ENCODE measurements at regions not wholly inside any gene's neighbourhood (a gene's known extent, or its start where the extent isn't known, plus 50 kb on each side); places are given as distances from the start of the nearest gene placed in this dataset.

DNA sequence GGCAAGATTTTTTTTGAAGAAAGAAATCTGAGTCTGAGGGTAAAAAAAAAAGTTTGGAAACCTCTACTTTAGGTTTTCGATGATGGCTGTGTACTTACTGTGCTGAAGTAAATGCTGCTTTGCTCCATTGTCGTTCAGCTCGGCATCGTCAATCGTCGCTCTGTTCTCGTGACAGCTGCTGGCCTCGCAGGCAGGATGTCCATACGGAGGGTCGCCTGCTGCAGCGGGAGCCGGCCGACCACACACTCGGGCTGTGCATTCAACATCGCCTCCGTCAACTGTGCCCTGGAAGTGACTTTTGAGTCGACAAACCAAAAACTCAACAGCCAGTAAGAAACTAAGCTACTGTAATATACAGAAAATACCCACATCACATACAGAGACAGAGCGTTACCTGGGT lies 53.1 kb upstream of the SMOC2 start:
- Histone ChIP-seq H3K27ac (no peak overlapping the region), H3K4me1 (no peaks in the 10 kb centered on the region), H3K36me3 (ENCODE audit: control insufficient read depth, insufficient read depth, low read length) (no peaks in the 10 kb centered on the region), H3K9ac (no peak overlapping the region), H2AFZ (no peak overlapping the region), H3K9me3 (ENCODE audit: control insufficient read depth, low read length) (no peaks in the 10 kb centered on the region), H3K27me3 (ENCODE audit: control insufficient read depth, insufficient read depth, low read length) (no peaks in the 10 kb centered on the region), H3K4me3 (ENCODE audit: low read depth, low read length) (no peak overlapping the region), H3K4me2 (ENCODE audit: low read length) (no peak overlapping the region), H3K79me2 (no peaks in the 10 kb centered on the region)
- TF ChIP-seq, protein P1, sequence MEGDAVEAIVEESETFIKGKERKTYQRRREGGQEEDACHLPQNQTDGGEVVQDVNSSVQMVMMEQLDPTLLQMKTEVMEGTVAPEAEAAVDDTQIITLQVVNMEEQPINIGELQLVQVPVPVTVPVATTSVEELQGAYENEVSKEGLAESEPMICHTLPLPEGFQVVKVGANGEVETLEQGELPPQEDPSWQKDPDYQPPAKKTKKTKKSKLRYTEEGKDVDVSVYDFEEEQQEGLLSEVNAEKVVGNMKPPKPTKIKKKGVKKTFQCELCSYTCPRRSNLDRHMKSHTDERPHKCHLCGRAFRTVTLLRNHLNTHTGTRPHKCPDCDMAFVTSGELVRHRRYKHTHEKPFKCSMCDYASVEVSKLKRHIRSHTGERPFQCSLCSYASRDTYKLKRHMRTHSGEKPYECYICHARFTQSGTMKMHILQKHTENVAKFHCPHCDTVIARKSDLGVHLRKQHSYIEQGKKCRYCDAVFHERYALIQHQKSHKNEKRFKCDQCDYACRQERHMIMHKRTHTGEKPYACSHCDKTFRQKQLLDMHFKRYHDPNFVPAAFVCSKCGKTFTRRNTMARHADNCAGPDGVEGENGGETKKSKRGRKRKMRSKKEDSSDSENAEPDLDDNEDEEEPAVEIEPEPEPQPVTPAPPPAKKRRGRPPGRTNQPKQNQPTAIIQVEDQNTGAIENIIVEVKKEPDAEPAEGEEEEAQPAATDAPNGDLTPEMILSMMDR (IDR thresholded peaks at IDR 0.05) = no peak

DNA sequence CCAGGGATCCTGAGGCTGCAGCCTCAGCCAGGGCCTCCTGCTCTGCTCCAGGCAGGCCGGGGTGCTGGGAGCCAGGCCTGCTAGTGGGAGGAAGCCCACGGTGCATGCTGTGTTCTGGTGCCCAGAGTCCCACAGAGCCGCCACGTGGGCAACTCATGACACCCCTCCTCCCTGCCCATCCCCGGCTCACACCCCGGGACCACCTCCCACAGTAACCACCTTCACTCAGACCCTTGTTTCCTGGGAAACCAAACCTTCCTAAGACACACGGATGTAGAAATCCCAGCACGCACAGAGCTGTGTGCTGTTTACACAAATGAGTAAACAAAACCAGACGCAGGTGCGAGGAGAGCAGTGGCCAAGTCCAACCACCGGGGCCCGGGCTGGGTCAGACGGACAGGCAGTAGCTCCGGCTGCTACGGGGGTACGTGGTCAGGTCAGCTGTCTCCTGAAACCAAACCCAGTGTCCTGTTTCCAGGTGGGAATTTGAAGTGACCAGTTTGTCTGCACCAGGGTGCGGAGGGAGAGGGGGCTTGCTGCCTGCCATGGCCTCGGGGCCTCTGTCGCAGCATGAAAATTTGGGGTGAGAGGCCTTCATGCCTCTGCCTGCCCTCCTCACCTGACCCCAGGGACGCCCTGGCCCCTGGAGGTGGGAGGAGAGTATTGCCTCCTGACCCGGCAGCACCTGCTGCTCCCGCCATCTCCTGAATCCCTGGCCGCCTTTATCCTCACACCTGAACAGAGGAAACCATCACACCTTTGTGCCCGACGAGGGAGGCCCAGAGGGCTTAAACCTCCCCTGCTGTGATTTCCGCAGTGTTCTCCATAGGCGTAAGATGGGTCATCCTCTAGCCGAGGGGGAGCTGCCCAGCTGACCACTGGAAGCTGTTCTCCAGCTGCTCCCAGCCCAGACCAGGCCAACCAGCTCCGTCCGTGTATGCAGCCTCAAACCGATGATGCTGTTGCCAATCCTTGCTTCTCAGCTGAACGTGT lies 52.0 kb upstream of the SMOC2 start:
- Histone ChIP-seq H3K27me3 (ENCODE audit: control insufficient read depth, insufficient read depth, low read length) (no peaks in the 10 kb centered on the region), H3K9me3 (ENCODE audit: control insufficient read depth, low read length) (no peaks in the 10 kb centered on the region), H3K9ac (no peak overlapping the region), H3K4me3 (ENCODE audit: low read depth, low read length) (no peak overlapping the region), H3K79me2 (no peaks in the 10 kb centered on the region), H3K36me3 (ENCODE audit: control insufficient read depth, insufficient read depth, low read length) (no peaks in the 10 kb centered on the region), H3K4me2 (ENCODE audit: low read length) (no peak overlapping the region), H3K27ac (no peak overlapping the region), H2AFZ (no peak overlapping the region), H3K4me1 (no peaks in the 10 kb centered on the region)
- TF ChIP-seq, protein P1 (IDR thresholded peaks at IDR 0.05) = no peak

DNA sequence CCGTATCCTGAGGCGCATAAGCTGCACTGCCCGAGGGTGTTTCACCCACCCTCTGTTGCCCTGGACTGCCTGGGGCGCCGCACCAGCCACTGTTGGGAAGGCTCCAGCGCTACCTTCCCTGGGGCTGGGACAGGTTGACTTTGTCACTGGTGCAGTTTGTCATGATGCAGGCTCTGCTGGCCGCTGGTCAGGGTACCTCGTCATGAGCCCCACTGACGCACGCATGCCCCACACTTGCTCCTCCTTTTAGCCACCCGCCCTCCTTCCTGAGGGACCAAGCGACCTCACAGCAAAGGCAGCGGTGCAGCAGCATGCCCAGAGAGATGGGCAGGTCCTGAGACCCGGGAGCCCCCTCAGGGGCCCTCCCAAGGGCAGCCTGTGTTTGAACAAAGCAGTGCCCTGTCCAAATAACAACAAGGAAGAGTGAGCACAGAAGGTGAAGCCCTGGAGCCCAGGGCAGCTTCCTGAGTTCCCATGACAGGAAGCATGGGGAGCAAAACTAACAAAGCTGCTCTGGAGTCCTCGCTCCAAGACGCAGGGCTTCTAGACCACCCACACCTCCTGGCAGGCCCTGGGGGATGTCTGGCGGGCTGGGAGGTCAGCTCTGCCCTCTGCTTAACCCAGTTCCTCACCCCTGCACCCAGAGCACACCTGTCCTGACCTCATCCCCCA lies 50.1 kb upstream of the SMOC2 start:
- H3K4me3 ChIP-seq (ENCODE audit: low read depth, low read length) = no peak overlapping the region
- H2AFZ ChIP-seq = no peak overlapping the region
- no peaks in the 10 kb centered on the region for H3K4me1 ChIP-seq
- TF ChIP-seq, protein P1 (IDR thresholded peaks at IDR 0.05) = no peak
- H3K27ac ChIP-seq = no peak overlapping the region
- no peaks in the 10 kb centered on the region for H3K36me3 ChIP-seq (ENCODE audit: control insufficient read depth, insufficient read depth, low read length)
- H3K4me2 ChIP-seq (ENCODE audit: low read length) = no peak overlapping the region
- no peaks in the 10 kb centered on the region for H3K79me2 ChIP-seq
- no peaks in the 10 kb centered on the region for H3K9me3 ChIP-seq (ENCODE audit: control insufficient read depth, low read length)
- H3K9ac ChIP-seq = no peak overlapping the region
- no peaks in the 10 kb centered on the region for H3K27me3 ChIP-seq (ENCODE audit: control insufficient read depth, insufficient read depth, low read length)

Measured in parathyroid adenoma (tissue), 2 donors.